ENCODE measurements at regions not wholly inside any gene's neighbourhood (a gene's known extent, or its start where the extent isn't known, plus 50 kb on each side); places are given as distances from the start of the nearest gene placed in this dataset.

DNA sequence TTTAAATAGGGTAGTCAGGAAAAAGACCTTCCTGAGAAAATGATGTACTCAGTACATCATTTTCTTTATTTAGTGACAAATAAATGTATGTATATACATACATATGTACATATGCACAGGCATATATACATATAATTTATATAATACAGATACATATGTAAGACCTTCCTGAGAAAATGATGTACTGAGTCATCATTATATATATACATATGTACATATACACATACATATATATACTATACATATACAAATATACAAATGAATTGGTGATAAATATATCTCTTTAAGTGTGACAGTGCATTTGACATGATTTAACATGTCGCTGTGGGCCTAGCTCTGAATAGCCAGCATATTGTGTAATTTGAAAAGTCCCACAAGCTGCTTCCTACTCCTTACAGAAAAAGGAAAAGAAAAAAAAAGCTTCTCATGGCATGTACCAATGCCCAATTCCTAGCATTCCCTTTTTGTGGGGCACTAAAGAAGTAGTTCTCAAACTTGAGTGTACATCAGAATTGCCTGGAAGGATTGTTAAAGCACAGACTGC is 208.1 kb upstream of the UMPS start:
- DNase-seq (no peak), ATAC-seq (no peak)
- Mint-ChIP-seq H3K9me3 (peaks cover 5% of the 10 kb centered on the region), H3K4me1 (ENCODE audit: low read depth) (no peaks in the 10 kb centered on the region), H3K4me3 (no peak overlapping the region), H3K36me3 (ENCODE audit: insufficient read depth) (no peaks in the 10 kb centered on the region), H3K27me3 (ENCODE audit: low read depth) (peaks cover 20% of the 10 kb centered on the region)

DNA sequence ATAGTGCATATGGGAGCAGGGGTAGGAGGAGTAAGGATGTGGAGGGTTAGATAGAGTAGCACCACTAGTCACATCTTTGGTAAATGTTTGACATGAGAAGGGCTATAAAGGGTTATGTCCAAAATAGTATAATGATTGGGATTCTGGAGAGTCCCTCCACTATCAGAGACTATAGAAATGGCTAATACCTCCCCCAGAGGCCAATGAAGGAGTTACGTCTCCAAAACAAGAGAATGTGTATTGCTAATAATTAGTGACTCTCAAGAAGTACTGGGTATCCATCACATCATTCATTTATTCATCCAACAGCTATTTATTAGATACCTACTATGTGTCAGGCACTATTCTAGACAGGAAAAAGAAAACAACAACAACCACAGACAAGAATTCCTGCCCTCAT is 203.7 kb upstream of the UMPS start:
- H3K36me3 Mint-ChIP-seq (ENCODE audit: insufficient read depth), result no peaks in the 10 kb centered on the region
- H3K9me3 Mint-ChIP-seq, result peaks cover 5% of the 10 kb centered on the region
- no peak overlapping the region for H3K4me3 Mint-ChIP-seq
- H3K27me3 Mint-ChIP-seq (ENCODE audit: low read depth), result peaks cover 19% of the 10 kb centered on the region
- no peaks in the 10 kb centered on the region for H3K4me1 Mint-ChIP-seq (ENCODE audit: low read depth)
- DNase-seq (no peak), ATAC-seq (no peak)

DNA sequence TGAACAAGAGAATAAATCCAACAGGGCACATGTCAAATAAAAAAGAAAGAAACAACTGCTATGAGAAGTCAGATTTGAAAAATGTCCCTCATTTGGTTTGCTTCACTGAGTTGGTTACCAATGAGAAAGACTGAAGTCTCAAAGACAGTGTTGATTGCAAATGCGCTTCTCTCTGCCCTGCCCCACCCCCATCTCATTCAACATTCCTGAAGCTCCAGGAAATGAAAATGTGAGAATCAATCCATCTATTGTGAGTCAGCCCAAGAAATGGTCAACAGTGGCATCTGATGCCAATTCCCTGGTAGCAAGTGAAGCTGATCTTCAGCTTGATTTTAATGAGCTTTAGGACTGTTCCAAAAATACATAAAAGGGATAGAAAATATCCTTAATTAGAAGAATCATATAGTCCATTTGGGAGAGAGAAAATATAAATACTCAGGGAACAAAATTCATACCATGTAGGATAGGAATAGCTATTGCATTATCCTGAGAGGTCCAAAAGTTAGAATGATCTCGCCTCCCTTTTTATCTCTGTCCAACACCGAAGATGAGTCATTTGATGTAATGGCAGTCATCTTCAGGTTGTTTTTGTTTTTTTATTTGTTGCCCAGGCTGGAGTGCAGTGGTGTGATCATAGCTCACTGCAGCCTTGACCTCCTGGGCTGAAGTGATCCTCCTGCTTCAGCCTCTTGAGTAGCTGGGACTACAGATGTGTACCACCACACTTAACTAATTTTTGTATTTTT is 200.3 kb upstream of the UMPS start:
- Mint-ChIP-seq H3K27me3 (ENCODE audit: low read depth) (peaks cover 13% of the 10 kb centered on the region), H3K4me1 (ENCODE audit: low read depth) (no peaks in the 10 kb centered on the region), H3K9me3 (peaks cover 5% of the 10 kb centered on the region), H3K36me3 (ENCODE audit: insufficient read depth) (no peaks in the 10 kb centered on the region), H3K4me3 (no peak overlapping the region)
- ATAC-seq (no peak), DNase-seq (no peak)

DNA sequence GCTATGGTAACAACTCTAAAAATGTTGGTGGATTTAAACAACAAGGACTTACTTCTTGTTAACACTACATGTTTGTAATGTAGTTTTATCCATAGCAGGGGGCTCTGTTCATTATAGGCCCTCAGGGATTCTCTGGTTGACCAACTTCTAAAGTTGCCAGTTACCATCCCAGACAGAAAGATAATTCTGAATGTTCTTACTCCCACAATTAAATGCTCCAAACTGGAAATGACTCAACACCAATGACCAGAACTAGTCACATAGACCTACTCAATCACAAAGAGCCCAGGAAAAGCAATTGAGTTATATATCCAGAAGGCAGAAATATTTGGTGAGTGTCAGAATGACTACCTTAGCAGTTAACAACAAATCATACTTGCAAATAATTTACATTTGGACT is 199.3 kb upstream of the UMPS start:
- DNase-seq, result no peak
- no peaks in the 10 kb centered on the region for H3K9me3 Mint-ChIP-seq
- no peaks in the 10 kb centered on the region for H3K36me3 Mint-ChIP-seq (ENCODE audit: insufficient read depth)
- no peak for ATAC-seq
- H3K27me3 Mint-ChIP-seq (ENCODE audit: low read depth), result peaks cover 15% of the 10 kb centered on the region
- no peaks in the 10 kb centered on the region for H3K4me1 Mint-ChIP-seq (ENCODE audit: low read depth)
- no peak overlapping the region for H3K4me3 Mint-ChIP-seq

DNA sequence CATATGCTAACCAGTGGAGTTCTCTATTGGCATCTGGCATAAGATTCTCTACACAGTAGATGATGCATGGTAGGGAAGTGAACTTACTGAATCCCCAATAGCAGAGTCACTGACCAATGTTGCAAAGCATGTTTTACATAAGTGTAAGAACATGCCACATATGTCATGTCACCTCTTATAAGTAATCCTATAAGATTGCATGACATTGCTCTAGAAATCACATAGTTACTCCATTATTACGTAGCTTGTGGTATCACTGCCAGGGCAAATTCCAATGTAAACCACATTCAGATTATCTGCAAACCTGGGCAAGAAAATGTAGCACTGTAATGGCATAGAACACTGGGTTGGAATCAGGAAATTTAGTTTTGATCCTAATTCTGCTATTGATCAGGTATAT is 198.2 kb upstream of the UMPS start:
- Mint-ChIP-seq H3K27me3 (ENCODE audit: low read depth) (peaks cover 12% of the 10 kb centered on the region), H3K9me3 (no peaks in the 10 kb centered on the region), H3K36me3 (ENCODE audit: insufficient read depth) (no peaks in the 10 kb centered on the region), H3K4me3 (no peak overlapping the region), H3K4me1 (ENCODE audit: low read depth) (no peaks in the 10 kb centered on the region)
- no peak for DNase-seq
- no peak for ATAC-seq

DNA sequence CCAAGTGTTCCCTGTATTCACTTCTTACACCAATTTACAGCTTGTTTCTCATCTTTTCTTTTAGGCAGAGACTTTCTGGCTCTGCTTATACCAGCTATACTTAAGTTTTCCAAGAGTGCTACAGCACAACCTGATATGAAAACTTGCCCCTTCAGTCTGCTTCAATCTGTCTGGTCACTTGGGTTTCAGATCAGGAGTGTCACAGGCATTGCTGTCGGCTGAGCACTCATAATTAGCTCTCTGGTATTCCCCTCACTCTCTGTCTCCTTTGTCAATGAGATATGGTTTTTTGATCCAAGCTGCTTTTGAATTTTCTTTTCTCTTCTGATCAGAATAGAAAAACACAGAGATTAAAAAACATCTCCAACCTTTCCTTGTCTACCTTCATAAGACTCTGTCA is 194.9 kb upstream of the UMPS start:
- ATAC-seq (no peak), DNase-seq (no peak)
- Mint-ChIP-seq H3K4me1 (ENCODE audit: low read depth) (no peaks in the 10 kb centered on the region), H3K4me3 (no peak overlapping the region), H3K36me3 (ENCODE audit: insufficient read depth) (no peaks in the 10 kb centered on the region), H3K9me3 (no peaks in the 10 kb centered on the region), H3K27me3 (ENCODE audit: low read depth) (peaks cover 10% of the 10 kb centered on the region)

DNA sequence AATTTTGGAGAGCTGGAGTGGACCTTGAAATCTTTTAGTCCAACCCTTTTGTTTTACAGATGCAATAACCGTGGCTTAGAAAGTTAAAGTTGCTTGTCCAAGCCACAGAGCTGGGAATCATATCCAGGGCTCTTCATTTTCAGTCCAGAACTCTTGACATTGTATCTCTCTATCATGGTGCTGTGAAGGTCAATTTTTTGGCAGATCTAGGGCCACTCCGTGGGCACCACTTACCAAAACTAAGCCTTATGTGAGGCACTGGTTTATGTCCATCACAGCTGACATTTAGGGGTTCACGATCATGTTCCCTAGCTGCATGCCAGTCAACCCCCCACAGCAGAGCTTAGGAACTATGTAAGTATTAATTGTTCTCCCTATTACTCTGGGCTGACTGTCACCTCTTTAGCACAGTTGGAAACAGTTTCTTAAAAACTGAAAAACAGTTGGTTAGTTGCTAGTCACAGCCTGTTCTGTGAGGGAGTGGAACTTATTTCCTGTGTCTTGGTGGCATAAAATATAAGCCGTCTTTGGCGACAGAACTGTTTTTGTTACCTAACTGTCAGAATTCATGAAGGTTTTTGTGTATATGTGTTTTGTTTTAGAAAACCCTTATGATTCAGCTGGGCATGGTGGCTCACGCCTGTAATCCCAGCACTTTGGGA is 189.6 kb upstream of the UMPS start:
- Mint-ChIP-seq H3K36me3 (ENCODE audit: insufficient read depth) (no peaks in the 10 kb centered on the region), H3K4me3 (no peak overlapping the region), H3K27me3 (ENCODE audit: low read depth) (peaks cover 4% of the 10 kb centered on the region), H3K9me3 (no peaks in the 10 kb centered on the region), H3K4me1 (ENCODE audit: low read depth) (no peaks in the 10 kb centered on the region)
- DNase-seq, result no peak
- no peak for ATAC-seq

DNA sequence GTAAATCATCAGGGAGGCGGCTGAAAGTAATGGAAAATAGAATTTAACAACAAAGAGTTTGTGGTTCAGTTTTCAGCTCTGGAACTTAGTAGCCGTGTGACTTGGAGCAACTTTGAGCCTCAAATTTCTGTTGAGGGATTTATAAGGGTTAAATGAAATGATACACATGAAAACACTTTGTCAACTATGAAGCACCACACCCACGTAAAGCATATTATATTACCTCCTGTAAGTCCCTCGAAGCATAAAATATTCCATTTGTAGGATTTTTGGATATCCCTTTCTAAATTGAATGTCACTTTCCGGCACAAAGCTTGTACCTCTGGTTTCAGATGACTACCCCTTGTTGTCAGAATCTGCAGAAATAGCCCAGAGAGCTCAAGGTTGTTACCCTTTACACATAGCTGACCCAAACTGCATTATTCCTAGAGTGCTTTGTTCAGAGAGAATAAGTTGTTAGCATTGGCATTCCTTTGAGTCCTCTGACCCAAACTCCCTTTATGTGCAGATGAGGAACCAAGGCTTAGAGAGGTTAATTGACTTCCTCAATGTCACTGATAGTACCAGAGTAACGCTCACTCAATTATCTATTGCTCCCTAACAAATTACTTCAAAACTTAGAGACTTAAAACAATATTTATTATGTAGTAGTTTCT is 187.9 kb upstream of the UMPS start:
- H3K27me3 Mint-ChIP-seq (ENCODE audit: low read depth), result peaks cover 3% of the 10 kb centered on the region
- ATAC-seq (no peak), DNase-seq (no peak)
- H3K4me1 Mint-ChIP-seq (ENCODE audit: low read depth), result no peaks in the 10 kb centered on the region
- H3K9me3 Mint-ChIP-seq, result no peaks in the 10 kb centered on the region
- no peak overlapping the region for H3K4me3 Mint-ChIP-seq
- H3K36me3 Mint-ChIP-seq (ENCODE audit: insufficient read depth), result no peaks in the 10 kb centered on the region

DNA sequence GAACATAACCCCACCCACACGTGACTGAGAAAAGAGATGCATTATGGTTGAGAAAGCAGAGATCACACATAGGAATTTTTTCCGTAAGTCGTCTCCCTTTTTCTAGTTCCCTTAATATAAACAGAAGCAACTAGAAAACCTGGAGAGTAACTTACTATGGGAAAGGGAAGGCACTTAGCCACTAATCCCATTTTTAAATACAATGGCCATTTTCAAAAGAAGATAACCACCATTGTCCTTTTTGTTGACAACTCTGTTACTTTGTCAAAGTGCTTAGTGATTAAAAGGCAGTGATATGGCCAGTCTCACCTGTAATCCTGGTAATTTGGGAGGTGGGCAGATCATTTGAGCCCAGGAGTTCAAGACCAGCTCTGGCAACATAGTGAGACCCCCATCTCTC is 184.4 kb upstream of the UMPS start:
- DNase-seq (no peak), ATAC-seq (no peak)
- Mint-ChIP-seq H3K4me3 (no peak overlapping the region), H3K9me3 (no peaks in the 10 kb centered on the region), H3K27me3 (ENCODE audit: low read depth) (peaks cover 8% of the 10 kb centered on the region), H3K36me3 (ENCODE audit: insufficient read depth) (no peaks in the 10 kb centered on the region), H3K4me1 (ENCODE audit: low read depth) (no peaks in the 10 kb centered on the region)

DNA sequence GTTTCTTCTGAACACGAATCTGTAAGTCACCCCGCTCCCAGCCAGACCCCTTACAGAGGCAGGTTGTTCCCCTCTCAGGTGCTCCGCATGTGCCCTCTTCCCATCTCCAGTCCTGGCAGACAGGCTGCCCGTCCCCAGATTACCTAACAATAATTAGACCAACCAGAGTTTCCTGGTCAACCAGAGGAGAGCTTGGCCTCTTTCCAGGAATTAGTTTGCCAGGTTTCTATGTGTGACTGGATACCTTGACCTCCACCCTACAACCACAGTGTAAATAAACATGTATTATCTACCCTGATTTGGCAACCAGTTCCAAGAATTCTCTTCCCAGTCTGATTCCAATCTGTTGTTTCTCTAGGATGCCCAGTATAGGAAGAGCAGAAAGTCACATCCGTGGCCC is 178.0 kb upstream of the UMPS start:
- ATAC-seq, result no peak
- Mint-ChIP-seq H3K27me3 (ENCODE audit: low read depth) (peaks cover 32% of the 10 kb centered on the region), H3K4me3 (no peak overlapping the region)

DNA sequence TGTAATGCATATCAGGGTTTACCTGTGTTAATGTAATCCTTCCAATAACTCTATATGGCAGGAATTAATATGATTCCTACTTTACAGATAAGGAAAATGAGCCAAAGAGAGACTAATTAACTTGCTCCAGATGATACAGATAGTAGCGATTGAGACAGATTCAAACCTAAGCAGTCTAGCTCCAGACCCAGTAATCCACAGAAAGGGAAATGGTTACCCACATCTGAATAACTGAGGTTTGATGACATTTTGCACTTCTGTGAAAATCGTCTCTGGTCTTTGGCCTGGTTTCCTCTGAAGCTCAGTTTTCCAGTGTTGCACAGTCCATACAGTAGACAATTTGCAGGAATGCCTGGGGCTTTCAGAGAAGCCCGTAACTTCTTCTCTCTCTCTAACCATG is 177.1 kb upstream of the UMPS start:
- Mint-ChIP-seq H3K36me3 (ENCODE audit: insufficient read depth) (no peaks in the 10 kb centered on the region), H3K4me3 (no peak overlapping the region), H3K27me3 (ENCODE audit: low read depth) (peaks cover 40% of the 10 kb centered on the region), H3K9me3 (no peaks in the 10 kb centered on the region), H3K4me1 (ENCODE audit: low read depth) (peaks cover 3% of the 10 kb centered on the region)
- DNase-seq, result no peak
- no peak for ATAC-seq

More for the DNA sequence above, 178.0 kb upstream of the UMPS start:
- Mint-ChIP-seq H3K36me3 (ENCODE audit: insufficient read depth) (no peaks in the 10 kb centered on the region), H3K9me3 (no peaks in the 10 kb centered on the region), H3K4me1 (ENCODE audit: low read depth) (peaks cover 3% of the 10 kb centered on the region)
- no peak for DNase-seq

DNA sequence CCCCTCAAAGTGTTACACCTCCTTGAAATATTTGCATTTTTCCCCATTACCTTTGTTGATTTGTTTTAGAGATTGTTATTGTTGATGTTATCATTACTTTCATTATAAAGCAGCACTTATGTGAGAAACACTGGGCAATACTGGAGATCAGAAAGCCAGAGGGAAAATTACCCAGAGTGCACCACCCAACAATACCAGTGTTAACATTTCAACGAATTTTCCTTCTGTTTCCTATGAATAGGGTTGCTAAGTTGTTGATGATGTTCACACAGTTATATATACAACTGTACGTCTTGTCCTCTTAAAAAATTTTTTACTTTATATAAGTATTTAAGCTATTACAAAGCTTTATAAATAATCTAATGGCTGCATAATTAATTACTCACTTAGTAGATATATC is 173.6 kb upstream of the UMPS start:
- peaks cover 3% of the 10 kb centered on the region for H3K4me1 Mint-ChIP-seq (ENCODE audit: low read depth)

DNA sequence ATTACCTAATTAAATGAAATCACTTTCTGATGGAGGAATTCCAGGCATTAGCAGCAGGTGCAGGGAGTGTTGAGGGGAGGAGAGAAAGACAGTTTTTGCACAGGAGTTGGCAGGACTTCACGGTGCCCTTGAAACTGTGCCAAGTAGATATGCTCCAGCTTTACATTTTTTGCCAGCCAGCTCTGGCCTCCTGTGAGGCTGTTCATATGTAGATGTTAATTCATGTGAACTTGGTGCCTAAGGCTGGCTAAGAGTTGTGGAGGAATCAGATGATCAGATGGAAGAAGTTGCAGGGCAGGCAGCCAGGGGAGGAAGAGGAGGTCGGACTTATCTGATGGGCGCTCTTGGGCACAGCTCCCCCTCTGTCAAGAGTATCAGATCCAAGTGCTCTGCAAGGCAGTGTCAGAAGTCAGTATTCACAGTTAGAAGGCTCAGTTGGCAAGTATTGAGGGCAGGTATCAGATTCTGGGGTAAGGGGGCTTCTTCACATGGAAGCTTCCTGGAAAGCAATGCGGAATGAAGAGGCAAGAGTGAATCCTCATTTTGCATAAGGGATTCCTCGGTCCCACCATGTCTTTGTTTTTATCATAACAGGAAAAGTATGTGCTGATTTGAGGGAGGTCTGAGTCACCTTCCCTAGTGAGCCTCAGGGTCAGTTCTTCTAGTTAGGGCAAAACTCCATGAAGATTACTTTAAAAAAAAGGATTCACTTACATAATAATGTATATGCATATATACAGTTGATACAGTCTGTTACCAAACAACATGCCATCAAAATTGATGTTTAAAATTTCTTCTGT is 172.6 kb upstream of the UMPS start:
- Mint-ChIP-seq H3K36me3 (ENCODE audit: insufficient read depth) (no peaks in the 10 kb centered on the region), H3K4me3 (no peak overlapping the region), H3K27me3 (ENCODE audit: low read depth) (peaks cover 39% of the 10 kb centered on the region), H3K4me1 (ENCODE audit: low read depth) (peaks cover 3% of the 10 kb centered on the region), H3K9me3 (no peaks in the 10 kb centered on the region)
- no peak for DNase-seq
- no peak for ATAC-seq

More for the DNA sequence above, 173.6 kb upstream of the UMPS start:
- no peak overlapping the region for H3K4me3 Mint-ChIP-seq
- peaks cover 44% of the 10 kb centered on the region for H3K27me3 Mint-ChIP-seq (ENCODE audit: low read depth)
- no peaks in the 10 kb centered on the region for H3K36me3 Mint-ChIP-seq (ENCODE audit: insufficient read depth)
- no peak for ATAC-seq
- H3K9me3 Mint-ChIP-seq, result no peaks in the 10 kb centered on the region
- no peak for DNase-seq
